Putamen (tissue), 1 donor: ENCODE measurements at regions not wholly inside any gene's neighbourhood (a gene's known extent, or its start where the extent isn't known, plus 50 kb on each side); places are given as distances from the start of the nearest gene placed in this dataset.

Source experiments
- DNase-seq: peaks from one replicate; pipeline ENCODE4 v3.0.0-alpha.2; 2016; ENCODE audit warnings: low spot score

GRCh38 chr18:60775978-60776377 is 403.4 kb upstream of the MC4R start:
- DNase-seq, result no peak

GRCh38 chr18:60784161-60784560 is 411.6 kb upstream of the MC4R start:
- no peak for DNase-seq

GRCh38 chr18:60794802-60795201 is 422.2 kb upstream of the MC4R start:
- no peak for DNase-seq

GRCh38 chr18:60804415-60804814 is 431.8 kb upstream of the MC4R start:
- DNase-seq, result no peak

- DNase-seq, result no peak
Measured at GRCh38 chr18:60809937-60810336, 437.4 kb upstream of the MC4R start.

- DNase-seq, result no peak
Measured at GRCh38 chr18:60812921-60813320, 440.3 kb upstream of the MC4R start.

GRCh38 chr18:60826346-60826745 is 453.8 kb upstream of the MC4R start:
- DNase-seq, result no peak

GRCh38 chr18:60831971-60832370 is 459.4 kb upstream of the MC4R start:
- DNase-seq, result no peak

GRCh38 chr18:60838677-60839076 is 466.1 kb upstream of the MC4R start:
- no peak for DNase-seq

GRCh38 chr18:60846396-60846795 is 473.8 kb upstream of the MC4R start:
- no peak for DNase-seq

GRCh38 chr18:60847517-60847916 is 474.9 kb upstream of the MC4R start:
- DNase-seq, result no peak

GRCh38 chr18:60861575-60861974 is 471.7 kb upstream of the CDH20 start:
- DNase-seq, result no peak

- no peak for DNase-seq
Measured at GRCh38 chr18:60862988-60863387, 470.2 kb upstream of the CDH20 start.

GRCh38 chr18:60865801-60866200 is 467.4 kb upstream of the CDH20 start:
- DNase-seq, result no peak

- DNase-seq, result no peak
Measured at GRCh38 chr18:60870261-60871153, 462.7 kb upstream of the CDH20 start.

- DNase-seq, result no peak
Measured at GRCh38 chr18:60872434-60872833, 460.8 kb upstream of the CDH20 start.

- no peak for DNase-seq
Measured at GRCh38 chr18:60873708-60874107, 459.5 kb upstream of the CDH20 start.

GRCh38 chr18:60875957-60876507 is 457.2 kb upstream of the CDH20 start:
- no peak for DNase-seq

- DNase-seq, result no peak
Measured at GRCh38 chr18:60880184-60880583, 453.0 kb upstream of the CDH20 start.

- no peak for DNase-seq
Measured at GRCh38 chr18:60883587-60883986, 449.6 kb upstream of the CDH20 start.

GRCh38 chr18:60888071-60888624 is 445.1 kb upstream of the CDH20 start:
- DNase-seq, result no peak

GRCh38 chr18:60889442-60889841 is 443.8 kb upstream of the CDH20 start:
- DNase-seq, result no peak

- DNase-seq, result no peak
Measured at GRCh38 chr18:60891936-60892335, 441.3 kb upstream of the CDH20 start.
